Embryonic facial prominence (tissue), 1 donor: ENCODE measurements at regions not wholly inside any gene's neighbourhood (a gene's known extent, or its start where the extent isn't known, plus 50 kb on each side); places are given as distances from the start of the nearest gene placed in this dataset.

Source experiments
- DNase-seq: peaks from one replicate; pipeline ENCODE4 v3.0.0-alpha.2; 2016; ENCODE audit errors: extremely low spot score

GRCh38 chr17:79446399-79447009 is 164.3 kb downstream of the RBFOX3 start:
- DNase-seq: no peak

GRCh38 chr17:79444198-79444597 is 166.7 kb downstream of the RBFOX3 start:
- DNase-seq: no peak

GRCh38 chr17:79443026-79443425 is 167.8 kb downstream of the RBFOX3 start:
- no peak for DNase-seq

GRCh38 chr17:79441356-79442160 is 169.3 kb downstream of the RBFOX3 start:
- no peak for DNase-seq

GRCh38 chr17:79440251-79440650 is 170.6 kb downstream of the RBFOX3 start:
- no peak for DNase-seq

DNA sequence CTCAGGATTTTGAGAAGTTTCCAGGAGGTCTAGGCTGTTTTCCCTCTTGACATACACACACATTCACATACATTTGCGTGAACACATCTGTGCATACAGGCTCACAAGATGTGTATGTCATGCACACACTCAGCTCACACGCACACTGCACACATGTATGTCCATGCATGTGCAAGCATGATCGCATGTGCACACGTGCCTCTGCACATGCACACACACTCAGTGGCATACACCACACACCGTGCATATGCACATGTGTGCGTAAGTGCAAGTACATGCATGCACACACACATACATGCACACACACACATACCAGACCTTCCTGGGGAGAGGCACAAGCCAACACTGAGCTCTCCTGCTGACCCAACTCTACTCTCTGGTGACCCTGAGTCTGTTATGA is 171.4 kb downstream of the RBFOX3 start:
- no peak for DNase-seq

- no peak for DNase-seq
Observed at GRCh38 chr17:79438546-79439334, 172.1 kb downstream of the RBFOX3 start.

- DNase-seq: no peak
Observed at GRCh38 chr17:79438058-79438457, 172.8 kb downstream of the RBFOX3 start.

GRCh38 chr17:79437081-79437480 is 173.8 kb downstream of the RBFOX3 start:
- no peak for DNase-seq

DNA sequence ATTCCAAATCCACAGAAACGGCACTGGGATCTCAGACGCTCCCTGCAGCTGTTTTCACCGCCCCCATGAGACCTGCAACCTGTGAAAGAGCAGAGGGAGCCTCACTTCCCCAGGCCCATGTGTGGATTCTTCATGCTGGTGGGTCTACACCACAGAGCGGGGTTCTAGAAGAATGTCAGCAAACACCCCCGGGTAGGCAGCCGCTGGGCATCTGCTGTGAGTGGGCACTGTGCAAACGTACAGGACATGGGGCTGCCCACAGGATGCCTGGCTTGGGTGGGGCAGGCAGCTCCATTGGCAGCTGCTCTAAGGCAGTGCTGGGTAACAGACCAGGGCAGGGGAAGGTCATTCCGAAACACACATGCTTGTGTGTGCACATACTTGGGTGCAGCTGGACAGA is 174.9 kb downstream of the RBFOX3 start:
- no peak for DNase-seq

DNA sequence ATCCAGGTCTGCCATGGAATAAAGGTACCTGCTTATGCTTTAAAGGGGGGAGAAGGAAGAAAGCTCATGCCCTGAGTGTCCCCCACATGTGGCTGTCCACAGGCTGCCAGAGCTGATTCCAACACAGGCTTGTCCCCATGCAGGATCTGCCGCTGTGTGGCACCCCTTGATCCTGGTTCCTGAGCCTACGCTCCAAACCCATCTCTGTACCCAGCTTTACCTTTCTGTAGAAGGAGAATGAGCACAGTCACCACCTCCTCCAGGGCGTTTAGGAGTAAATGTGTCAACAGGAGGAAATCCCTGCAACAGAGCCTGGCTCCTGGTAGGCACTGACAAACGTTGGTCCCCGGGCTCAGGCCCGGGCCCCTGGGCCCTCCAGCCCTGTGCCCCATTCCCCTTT is 175.6 kb downstream of the RBFOX3 start:
- DNase-seq: no peak

DNA sequence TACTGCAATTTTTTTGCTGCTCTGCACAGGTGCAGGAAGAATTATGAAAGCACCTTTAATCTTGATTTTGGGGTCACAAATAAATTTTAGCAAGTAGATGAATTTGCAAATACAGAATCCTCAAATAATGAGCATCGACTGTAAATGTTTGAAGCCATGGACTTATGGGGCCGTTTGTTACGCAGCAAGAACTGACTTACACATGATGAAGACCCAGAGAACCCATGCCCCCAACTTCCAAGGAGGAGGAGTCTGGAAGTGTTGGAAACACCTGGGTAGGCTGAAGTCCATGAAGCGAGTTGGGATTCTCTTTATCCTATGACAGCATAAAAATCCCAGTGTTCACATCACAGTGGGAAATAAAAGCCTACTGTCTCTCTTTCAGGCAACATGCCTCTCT is 176.6 kb downstream of the RBFOX3 start:
- DNase-seq: no peak

DNA sequence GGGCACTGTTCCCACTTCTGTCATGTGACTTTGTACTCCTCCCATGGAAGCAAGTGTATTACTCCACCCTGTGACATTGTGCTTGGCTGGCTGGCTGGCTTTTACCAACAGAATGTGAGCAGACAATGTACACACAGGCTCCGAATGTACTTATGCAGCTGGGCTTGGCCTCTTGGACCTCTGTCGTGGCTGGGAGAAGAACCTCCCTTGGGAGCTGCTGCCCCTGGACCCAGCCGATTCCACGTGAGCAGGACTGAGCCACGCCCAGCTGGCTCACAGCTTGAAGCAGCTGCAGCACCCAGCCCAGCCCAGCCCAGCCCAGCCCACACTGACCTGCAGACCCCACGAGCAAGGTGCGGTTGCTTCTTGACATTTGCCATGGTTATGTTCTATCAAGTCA is 177.5 kb downstream of the RBFOX3 start:
- DNase-seq: no peak

DNA sequence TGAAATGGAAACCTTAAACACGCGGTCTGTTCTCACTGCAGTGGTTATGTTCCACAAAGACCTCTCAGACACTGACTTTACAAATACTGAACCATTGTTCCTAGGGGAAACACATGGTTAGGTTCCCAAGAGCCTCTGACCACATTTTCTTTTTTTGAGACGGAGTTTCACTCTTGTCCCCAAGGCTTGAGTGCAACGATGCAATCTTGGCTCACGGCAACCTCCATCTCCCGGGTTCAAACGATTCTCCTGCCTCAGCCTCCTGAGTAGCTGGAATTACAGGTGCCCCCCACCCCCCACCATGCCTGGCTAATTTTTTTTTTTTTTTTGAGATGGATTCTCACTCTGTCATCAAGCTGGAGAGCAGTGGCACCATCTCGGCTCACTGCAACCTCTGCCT is 179.7 kb downstream of the RBFOX3 start:
- no peak for DNase-seq

DNA sequence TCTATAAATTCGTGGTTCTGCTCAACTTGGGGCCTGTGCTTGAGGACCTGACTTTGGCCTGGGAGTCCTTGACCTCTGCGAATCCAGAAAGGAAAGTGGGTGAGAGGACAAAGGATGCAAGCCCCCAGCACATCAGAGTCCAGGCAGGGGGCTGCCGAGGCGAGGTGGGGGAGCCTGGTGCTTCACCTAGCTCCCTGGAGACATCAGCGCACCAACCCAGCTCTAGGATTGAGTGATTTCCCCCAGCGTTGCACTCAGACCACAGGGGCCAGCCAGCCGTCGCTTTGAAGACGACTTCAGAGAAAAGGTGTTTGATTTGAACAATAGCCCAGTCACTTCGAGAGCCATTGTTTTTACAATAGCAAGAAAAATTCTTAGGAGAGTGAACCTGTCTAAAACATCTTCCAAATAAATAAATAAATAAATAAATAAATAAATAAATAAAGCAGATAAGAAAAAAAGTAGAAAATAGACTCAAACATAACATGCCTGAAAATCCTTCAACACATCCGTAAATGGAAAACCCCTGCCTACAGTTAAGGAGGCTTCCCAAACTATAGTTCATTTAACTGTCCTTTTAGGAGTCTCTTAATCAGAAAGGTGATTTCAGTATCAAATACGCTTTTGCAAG is 180.9 kb downstream of the RBFOX3 start:
- no peak for DNase-seq

GRCh38 chr17:79428988-79429387 is 181.9 kb downstream of the RBFOX3 start:
- DNase-seq: no peak

DNA sequence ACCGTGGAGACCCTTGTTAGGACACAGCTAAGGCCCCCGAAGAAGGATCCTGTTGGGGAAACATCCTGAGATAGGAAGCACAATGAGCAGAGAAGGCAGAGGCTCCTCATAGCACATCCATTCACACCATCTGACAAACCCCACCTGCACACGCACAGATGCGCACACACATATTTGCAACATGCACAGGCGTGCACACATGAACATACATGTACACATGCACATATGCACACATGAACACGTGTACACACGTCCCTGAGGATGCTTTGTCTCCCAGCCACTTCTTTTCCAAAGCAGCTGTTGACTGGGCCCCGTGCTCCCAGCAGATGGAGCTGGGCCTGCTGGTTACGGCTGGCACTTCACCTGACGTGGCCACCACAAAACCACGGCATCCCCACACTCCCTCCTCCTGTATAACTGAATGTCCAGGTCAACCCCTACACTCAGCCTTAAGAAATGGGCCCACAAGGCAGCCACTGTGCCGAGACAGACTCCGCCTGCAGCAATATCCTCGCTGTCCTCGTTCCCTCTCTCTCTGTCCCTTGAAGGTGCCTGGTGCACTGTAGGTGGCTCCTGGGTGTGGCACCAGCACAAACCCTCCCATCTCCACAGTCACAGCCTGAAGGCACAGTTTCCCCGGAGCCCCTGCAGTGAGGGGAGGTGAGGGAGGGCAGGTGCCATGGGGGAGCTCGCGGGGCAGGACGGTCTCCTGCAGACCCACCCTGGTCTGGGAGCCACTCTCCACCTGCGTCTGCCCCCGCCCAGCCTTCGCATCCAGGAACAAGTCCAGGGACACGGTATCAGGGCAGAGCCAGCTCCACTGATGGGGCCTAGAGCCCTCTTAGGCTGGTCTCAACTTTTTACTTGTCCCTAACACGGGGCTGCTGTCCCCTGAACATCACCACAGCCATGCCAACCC is 183.0 kb downstream of the RBFOX3 start:
- DNase-seq: no peak

GRCh38 chr17:79425686-79426085 is 185.2 kb downstream of the RBFOX3 start:
- no peak for DNase-seq

DNA sequence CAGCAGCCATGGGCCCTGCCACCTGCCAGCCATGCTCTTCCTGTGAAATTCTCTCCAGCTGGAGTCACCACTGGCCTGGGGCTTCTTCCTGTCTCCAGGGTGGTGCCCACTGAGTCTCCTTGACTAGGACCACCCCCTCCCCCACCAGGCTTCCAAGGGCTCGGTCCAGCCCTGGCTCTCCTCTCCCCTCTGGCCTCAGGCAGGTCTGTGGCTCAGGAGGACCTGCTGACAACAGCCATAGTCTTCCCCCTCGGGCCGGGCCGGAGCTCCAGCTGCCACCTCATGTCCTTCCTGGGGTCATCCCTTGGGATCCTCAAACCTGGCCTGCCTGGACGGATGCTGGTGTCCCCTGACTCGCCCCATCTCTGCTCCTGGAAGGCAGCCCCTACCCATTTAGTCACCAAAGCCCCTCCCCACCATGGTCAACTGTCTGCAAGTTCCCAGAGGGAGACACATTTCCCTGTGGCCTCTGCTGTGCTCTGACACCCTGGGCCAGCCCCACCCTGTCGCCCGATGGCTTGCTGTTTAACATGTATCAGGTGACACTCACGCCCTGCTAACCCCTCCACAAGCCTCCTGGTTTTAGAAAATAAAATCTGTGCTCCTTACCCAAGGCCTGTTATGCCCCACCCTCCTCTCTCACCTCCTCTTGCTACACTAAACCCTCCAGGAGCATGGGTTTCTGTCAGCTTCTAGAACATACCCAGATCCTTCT is 186.2 kb downstream of the RBFOX3 start:
- DNase-seq: no peak

DNA sequence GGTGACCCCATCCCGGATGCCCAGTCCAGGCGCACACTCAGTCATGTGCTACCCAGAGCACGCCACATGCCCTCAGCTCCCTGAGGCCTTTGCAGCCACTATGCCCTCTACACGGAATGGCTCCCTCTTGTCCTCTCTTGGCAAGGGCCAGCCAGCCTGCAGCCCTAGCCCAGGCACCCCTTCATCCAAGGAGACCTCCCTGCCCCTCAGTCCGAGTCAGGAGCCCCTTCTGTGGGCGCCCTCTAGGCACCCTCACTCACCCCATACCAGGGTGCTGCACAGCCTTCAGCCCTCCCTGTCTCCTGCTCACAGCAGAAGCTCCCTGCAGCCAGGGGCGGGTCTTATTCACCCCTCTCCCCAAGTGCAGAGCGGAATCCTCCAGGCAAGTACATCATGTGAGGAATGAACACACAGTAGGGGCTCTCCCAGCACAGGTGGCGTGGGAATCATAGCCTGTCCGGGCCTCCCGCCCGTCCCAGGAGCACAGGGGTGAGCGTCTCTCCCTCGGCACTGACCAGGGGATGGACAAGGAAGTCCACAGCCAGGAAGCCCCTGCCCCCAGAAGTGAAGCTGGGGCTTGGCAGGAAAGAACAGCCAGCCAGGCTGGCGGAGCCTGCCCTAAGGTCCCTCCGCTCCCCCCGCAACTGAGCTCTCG is 186.9 kb downstream of the RBFOX3 start:
- no peak for DNase-seq
